ENCODE measurements at regions not wholly inside any gene's neighbourhood (a gene's known extent, or its start where the extent isn't known, plus 50 kb on each side); places are given as distances from the start of the nearest gene placed in this dataset.

- Histone ChIP-seq H3K9me3 (ENCODE audit: control insufficient read depth, low read depth, low read length) (no peaks in the 10 kb centered on the region), H3K18ac (ENCODE audit: insufficient read length, low read depth, low read length) (no peak overlapping the region), H2BK15ac (ENCODE audit: low read depth, low read length) (no peak overlapping the region), H4K5ac (ENCODE audit: insufficient read length, low read depth, low read length) (no peak overlapping the region), H2BK20ac (ENCODE audit: low read depth, low read length, poor library complexity, severe bottlenecking) (no peak overlapping the region), H3K27me3 (ENCODE audit: insufficient read depth, low read length) (no peaks in the 10 kb centered on the region), H3K79me1 (ENCODE audit: insufficient read depth, low read depth, low read length, poor library complexity, severe bottlenecking) (no peaks in the 10 kb centered on the region), H3K79me2 (ENCODE audit: insufficient read depth, low read length) (no peaks in the 10 kb centered on the region), H3K23me2 (ENCODE audit: insufficient read length, low read depth, low read length, poor library complexity, severe bottlenecking) (no peaks in the 10 kb centered on the region), H4K91ac (ENCODE audit: insufficient read length, low read depth, low read length) (no peak overlapping the region), H3T11ph (ENCODE audit: low read length) (no peak overlapping the region), H3K56ac (ENCODE audit: insufficient read length, low read depth, low read length) (no peak overlapping the region), H2BK12ac (ENCODE audit: insufficient read length, low read depth, low read length) (no peak overlapping the region), H3K9ac (ENCODE audit: extremely low read depth, insufficient read length, low read length) (no peak overlapping the region), H3K4me1 (ENCODE audit: insufficient read depth, low read length) (0 out of 2 replicates have a peak, but pooled peaks cover 4% of the 10 kb centered on the region), H4K8ac (replicated peaks; ENCODE audit: insufficient read length, low read depth, low read length) (no peak overlapping the region), H4K20me1 (ENCODE audit: control insufficient read depth, insufficient read depth, insufficient read length) (no peaks in the 10 kb centered on the region), H2AK5ac (ENCODE audit: insufficient read length, low read length) (no peak overlapping the region), H2BK5ac (ENCODE audit: insufficient read length, low read length) (no peak overlapping the region), H2AFZ (ENCODE audit: low read length) (no peak overlapping the region), H3K14ac (ENCODE audit: insufficient read depth, low read length) (no peak overlapping the region), H3K4me2 (ENCODE audit: insufficient read depth, insufficient read length, low read length) (no peak overlapping the region), H2BK120ac (ENCODE audit: low read depth, low read length, poor library complexity, severe bottlenecking) (no peak overlapping the region), H3K23ac (ENCODE audit: insufficient read length, low read depth, low read length) (no peak overlapping the region), H3K27ac (ENCODE audit: insufficient read length, low read depth, low read length) (no peak overlapping the region), H3K4ac (ENCODE audit: low read depth, low read length) (no peak overlapping the region)
- Mint-ChIP-seq H3K4me1 (peaks cover 0 to 9% of the 10 kb centered on the region in 2 experiments; a peak in 3 of 4 replicates), H3K27me3 (ENCODE audit: low read depth) (no peaks in the 10 kb centered on the region; the same call in 1 of the 2 replicates), H3K4me3 (no peak overlapping the region), H3K27ac (no peak overlapping the region), H3K9me3 (no peaks in the 10 kb centered on the region), H3K36me3 (ENCODE audit: insufficient read depth in 1 of 3, low read depth in 3 of 3) (0 out of 7 replicates have a peak, but pooled peaks cover 0 to 2% (median 0%) of the 10 kb centered on the region in 3 experiments)
- WGBS (ENCODE audit: extremely low coverage, insufficient read length, low lambda C conversion rate): no CpG with 5 or more reads among the region's 5 CpGs
- TF ChIP-seq CTCF (conservative IDR thresholded peaks at IDR 0.05): no peak
- DNase-seq: no peak
Measured at GRCh38 chr14:80105488-80105994, 105.8 kb downstream of the DIO2 start.

Measured in H9 (cell line).